Esophagus muscularis mucosa (tissue), 4 donors: ENCODE measurements at regions not wholly inside any gene's neighbourhood (a gene's known extent, or its start where the extent isn't known, plus 50 kb on each side); places are given as distances from the start of the nearest gene placed in this dataset.

Source experiments
- EP300 ChIP-seq: sonication (generic); formaldehyde crosslinking; IDR thresholded peaks from one replicate; pipeline ENCODE4 v1.6.1; 2017; ENCODE audit warnings: antibody characterized with exemption
- POLR2A ChIP-seq: fragments of 450-650 bp; IDR thresholded peaks from one replicate; pipeline ENCODE4 v1.6.1; 2017; ENCODE audit warnings: antibody characterized with exemption, moderate library complexity, mild to moderate bottlenecking, low read depth
- POLR2AphosphoS5 ChIP-seq, 2 donors: sonication (generic); formaldehyde crosslinking; IDR thresholded peaks; one replicate each; pipeline ENCODE4 v1.6.1; 2017; ENCODE audit warnings: antibody characterized with exemption in 2 of 2
- TF ChIP-seq, protein P1 (sequence below), 3 experiments: fragments of 200-600 bp in 2 of 3; fragments of 450-650 bp in 1 of 3; sonication (generic) in 2 of 3; IDR thresholded peaks; one replicate each; pipeline ENCODE4 v1.5.1; 2017 to 2019; ENCODE audit warnings: antibody characterized with exemption in 3 of 3, mild to moderate bottlenecking in 2 of 3, moderate library complexity in 1 of 3

DNA sequence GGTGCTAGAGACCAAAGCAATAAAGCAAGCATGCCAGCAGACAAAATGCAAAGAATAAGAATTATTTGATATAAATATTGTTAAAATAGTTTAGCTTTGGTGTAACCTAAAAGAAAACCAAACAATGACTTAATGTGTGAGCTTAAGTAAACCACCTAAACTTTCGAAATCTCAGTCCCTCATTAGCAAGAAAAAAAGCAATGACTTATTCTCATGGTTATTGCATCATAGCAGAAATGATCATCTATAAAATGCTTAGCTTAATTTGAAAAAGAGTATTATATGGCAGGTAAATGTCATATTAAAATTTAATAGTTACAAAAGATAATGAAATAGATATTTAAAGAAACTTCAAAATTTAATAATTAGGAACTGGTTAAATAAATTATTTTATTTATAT is 1395.7 kb upstream of the EYS start:
- TF ChIP-seq, protein P1, sequence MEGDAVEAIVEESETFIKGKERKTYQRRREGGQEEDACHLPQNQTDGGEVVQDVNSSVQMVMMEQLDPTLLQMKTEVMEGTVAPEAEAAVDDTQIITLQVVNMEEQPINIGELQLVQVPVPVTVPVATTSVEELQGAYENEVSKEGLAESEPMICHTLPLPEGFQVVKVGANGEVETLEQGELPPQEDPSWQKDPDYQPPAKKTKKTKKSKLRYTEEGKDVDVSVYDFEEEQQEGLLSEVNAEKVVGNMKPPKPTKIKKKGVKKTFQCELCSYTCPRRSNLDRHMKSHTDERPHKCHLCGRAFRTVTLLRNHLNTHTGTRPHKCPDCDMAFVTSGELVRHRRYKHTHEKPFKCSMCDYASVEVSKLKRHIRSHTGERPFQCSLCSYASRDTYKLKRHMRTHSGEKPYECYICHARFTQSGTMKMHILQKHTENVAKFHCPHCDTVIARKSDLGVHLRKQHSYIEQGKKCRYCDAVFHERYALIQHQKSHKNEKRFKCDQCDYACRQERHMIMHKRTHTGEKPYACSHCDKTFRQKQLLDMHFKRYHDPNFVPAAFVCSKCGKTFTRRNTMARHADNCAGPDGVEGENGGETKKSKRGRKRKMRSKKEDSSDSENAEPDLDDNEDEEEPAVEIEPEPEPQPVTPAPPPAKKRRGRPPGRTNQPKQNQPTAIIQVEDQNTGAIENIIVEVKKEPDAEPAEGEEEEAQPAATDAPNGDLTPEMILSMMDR (IDR thresholded peaks at IDR 0.05), result no peak
- TF ChIP-seq POLR2A (no peak), EP300 (no peak), POLR2AphosphoS5 (IDR thresholded peaks at IDR 0.05) (no peak)
